Liver (tissue), 3 donors: ENCODE measurements at regions not wholly inside any gene's neighbourhood (a gene's known extent, or its start where the extent isn't known, plus 50 kb on each side); places are given as distances from the start of the nearest gene placed in this dataset.
A peak's percentile ranks its signal among the peaks of the same experiment; 100 is the strongest.

Experiments used
- CTCF ChIP-seq: fragments of 150-350 bp; IDR thresholded peaks from 2 replicates; pipeline ENCODE4 v1.5.1; 2017; ENCODE audit warnings: improper control_type of control experiment, low read depth, low read length; ENCODE audit not compliant: missing input control
- EGR1 ChIP-seq, 2 donors: IDR thresholded peaks; 2 replicates each; pipeline ENCODE4 v1.6.1; 2016 to 2018; ENCODE audit warnings: antibody characterized with exemption in 2 of 2, low read depth in 2 of 2
- GABPA ChIP-seq, 2 donors: IDR thresholded peaks in 1 of 2; conservative IDR thresholded peaks in 1 of 2; 2 replicates each; pipeline ENCODE4 v1.6.1; 2016; ENCODE audit warnings: antibody characterized with exemption in 2 of 2, mild to moderate bottlenecking in 1 of 2, moderate library complexity in 1 of 2
- MAX ChIP-seq: IDR thresholded peaks from 2 replicates; pipeline ENCODE4 v1.6.1; 2016; ENCODE audit warnings: antibody characterized with exemption
- REST ChIP-seq: IDR thresholded peaks from 2 replicates; pipeline ENCODE4 v1.6.1; 2016; ENCODE audit warnings: antibody characterized with exemption, mild to moderate bottlenecking
- RXRA ChIP-seq, 2 donors: IDR thresholded peaks; 2 replicates each; pipeline ENCODE4 v1.6.1; 2017 to 2018; ENCODE audit warnings: antibody characterized with exemption in 2 of 2, mild to moderate bottlenecking in 1 of 2
- TAF1 ChIP-seq: conservative IDR thresholded peaks from 2 replicates; pipeline ENCODE4 v1.6.1; 2016; ENCODE audit warnings: antibody characterized with exemption, mild to moderate bottlenecking
- YY1 ChIP-seq: IDR thresholded peaks from 2 replicates; pipeline ENCODE4 v1.6.1; 2016; ENCODE audit warnings: antibody characterized with exemption, mild to moderate bottlenecking
- TF ChIP-seq, protein P1 (sequence below): IDR thresholded peaks from 2 replicates; pipeline ENCODE4 v1.6.1; 2016; ENCODE audit warnings: antibody characterized with exemption
- donor health status: healthy.
- donor health status: healthy.

DNA sequence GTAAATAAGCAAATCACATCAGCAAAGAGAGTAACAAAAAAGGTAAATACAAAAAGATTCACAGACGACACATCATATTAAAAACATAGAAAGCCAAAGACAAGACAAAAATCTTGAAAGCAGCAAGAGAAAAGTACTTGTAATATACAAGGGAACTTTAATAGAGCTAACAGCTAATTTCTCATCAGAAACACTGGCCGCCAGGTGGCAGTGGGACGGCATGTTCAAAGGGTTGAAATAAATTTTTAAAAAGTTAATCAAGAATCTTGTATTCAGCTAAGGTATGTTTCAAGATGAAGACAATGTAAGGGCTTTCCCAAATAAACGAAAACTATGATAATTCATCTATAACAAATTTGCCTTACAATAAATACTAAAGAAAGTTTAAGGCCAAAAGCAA lies 358.1 kb downstream of the LRRIQ3 start:
- TF ChIP-seq CTCF (peak; percentile 31), REST (no peak), YY1 (no peak), EGR1 (IDR thresholded peaks at IDR 0.05; ENCODE audit: low read depth in 2 of 2) (no peak), RXRA (IDR thresholded peaks at IDR 0.05) (no peak), GABPA (IDR thresholded peaks at IDR 0.05 in 1 of 2, conservative IDR thresholded peaks at IDR 0.05 in 1 of 2) (no peak), MAX (no peak), TAF1 (no peak)
- TF ChIP-seq, protein P1, sequence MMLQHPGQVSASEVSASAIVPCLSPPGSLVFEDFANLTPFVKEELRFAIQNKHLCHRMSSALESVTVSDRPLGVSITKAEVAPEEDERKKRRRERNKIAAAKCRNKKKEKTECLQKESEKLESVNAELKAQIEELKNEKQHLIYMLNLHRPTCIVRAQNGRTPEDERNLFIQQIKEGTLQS, result no peak
